K562 (cell line): ENCODE measurements at regions not wholly inside any gene's neighbourhood (a gene's known extent, or its start where the extent isn't known, plus 50 kb on each side); places are given as distances from the start of the nearest gene placed in this dataset.

Experiments used
- ATAC-seq: fragments of 200-7000 bp; cut with Tn5 transposase; 3 replicates; pipeline ENCODE4 v1.9.1; 2020; ENCODE audit warnings: moderate library complexity
- BruUV-seq: library from RNA; stranded (reverse); fragments of 400-500 nt; replicated peaks from 2 replicates; lab custom pipeline; 2021; lab: Mats Ljungman, UMichigan
- CTCF ChIA-PET: fragments of 300-600 bp; formaldehyde crosslinking; extraction: SDS; loops from one replicate; lab custom pipeline; 2021; ENCODE audit warnings: low intra/inter-chr PET ratio; lab: Yijun Ruan, JAX
- POLR2A ChIA-PET: fragments of 300-600, 350-650 bp; sonication (Branson Sonifier 250); formaldehyde crosslinking; extraction: SDS; loops from one replicate; lab custom pipeline; 2021; ENCODE audit warnings: antibody characterized with exemption, inconsistent platforms; lab: Yijun Ruan, JAX
- DNase-seq, 4 experiments: peaks; one replicate each; pipeline versions ENCODE4 v3.0.0 to v3.0.0-alpha.2; 2011 to 2018; ENCODE audit warnings: low spot score in 3 of 4, mixed read lengths in 3 of 4; ENCODE audit errors: extremely low read depth in 1 of 4
- FAIRE-seq: peaks from 2 replicates; lab custom pipeline; 2011; peaks lifted over from hg19 to GRCh38; lab: Jason Lieb, UNC
- H2AFZ ChIP-seq: 2 replicates; pipeline ENCODE4 v1.6.0; 2011; ENCODE audit warnings: low read depth, low read length, control low read depth, inconsistent platforms
- H3K27ac ChIP-seq: fragments of 200-600 bp; 3 replicates; pipeline ENCODE4 v1.8.0; 2011; ENCODE audit warnings: low read depth, mild to moderate bottlenecking, control low read depth, inconsistent platforms, low read length, moderate library complexity, mixed read lengths; ENCODE audit errors: extremely low read depth
- H3K27me3 ChIP-seq, 2 experiments: fragments of 300-600 bp in 1 of 2; 2 replicates in 1 of 2; 3 replicates in 1 of 2; pipeline versions ENCODE4 v1.6.0 to v1.8.0; 2011; ENCODE audit warnings: inconsistent platforms in 2 of 2, low read length in 2 of 2, mild to moderate bottlenecking in 1 of 2, mixed read lengths in 1 of 2, moderate library complexity in 1 of 2; ENCODE audit not compliant: control insufficient read depth in 2 of 2, insufficient read depth in 2 of 2
- H3K36me3 ChIP-seq: fragments of 300-600 bp; 3 replicates; pipeline ENCODE4 v1.8.0; 2011; ENCODE audit warnings: mild to moderate bottlenecking, low read length, inconsistent platforms; ENCODE audit not compliant: control insufficient read depth, insufficient read depth
- H3K4me1 ChIP-seq, 2 experiments: fragments of 200-600 bp in 1 of 2; replicated peaks in 1 of 2; 2 replicates in 1 of 2; 3 replicates in 1 of 2; pipeline versions ENCODE4 v1.5.1 to v1.8.0; 2011; ENCODE audit warnings: inconsistent platforms in 2 of 2, low read length in 2 of 2, mild to moderate bottlenecking in 1 of 2, mixed read lengths in 1 of 2, moderate library complexity in 1 of 2; ENCODE audit not compliant: control insufficient read depth in 2 of 2, insufficient read depth in 2 of 2
- H3K4me2 ChIP-seq: 2 replicates; pipeline ENCODE4 v1.6.1; 2011; ENCODE audit warnings: low read length, control low read depth, inconsistent platforms, mixed read lengths; ENCODE audit not compliant: insufficient read depth
- H3K4me3 ChIP-seq: fragments of 200-600 bp; sonication (generic), shearing (Covaris generic); 2 replicates; pipeline ENCODE4 v1.5.1; 2016; ENCODE audit warnings: control low read depth, inconsistent platforms
- H3K79me2 ChIP-seq: fragments of 200-600 bp; 3 replicates; pipeline ENCODE4 v1.8.0; 2011; ENCODE audit warnings: low read length, inconsistent platforms; ENCODE audit not compliant: control insufficient read depth, insufficient read depth
- H3K9ac ChIP-seq, 2 experiments: 2 replicates each; pipeline versions ENCODE4 v1.6.0 to v1.6.1; 2011; ENCODE audit warnings: low read depth in 2 of 2, low read length in 2 of 2, control low read depth in 1 of 2, inconsistent platforms in 1 of 2, mild to moderate bottlenecking in 1 of 2, mixed read lengths in 1 of 2; ENCODE audit not compliant: insufficient read depth in 1 of 2
- H3K9me1 ChIP-seq: one replicate; pipeline ENCODE4 v1.6.0; 2011; ENCODE audit warnings: inconsistent platforms, mild to moderate bottlenecking, low read length, moderate library complexity; ENCODE audit not compliant: control insufficient read depth, insufficient read depth
- H3K9me3 ChIP-seq: replicated peaks from 2 replicates; pipeline ENCODE4 v1.5.1; 2011; ENCODE audit warnings: low read depth, low read length, inconsistent platforms; ENCODE audit not compliant: control insufficient read depth, insufficient read depth
- H4K20me1 ChIP-seq: replicated peaks from 2 replicates; pipeline ENCODE4 v1.6.1; 2011; ENCODE audit warnings: low read length, inconsistent platforms, mixed read lengths; ENCODE audit not compliant: control insufficient read depth, insufficient read depth
- C11orf30 ChIP-seq: fragments of 450-650 bp; IDR thresholded peaks from 2 replicates; pipeline ENCODE4 v1.6.1; 2016; ENCODE audit warnings: low read depth, mild to moderate bottlenecking
- CEBPB ChIP-seq: fragments of 450-650 bp; IDR thresholded peaks from 2 replicates; pipeline ENCODE4 v1.6.1; 2016; ENCODE audit warnings: missing genetic modification characterization, missing compliant biosample characterization
- FOXA3 ChIP-seq, 2 experiments: fragments of 450-650 bp in 1 of 2; sonication (generic) in 1 of 2; formaldehyde crosslinking; IDR thresholded peaks in 1 of 2; conservative IDR thresholded peaks in 1 of 2; 2 replicates each; pipeline versions ENCODE4 v1.4.0 to v1.8.0; 2020 to 2022; ENCODE audit warnings: mild to moderate bottlenecking in 2 of 2, missing genetic modification reagents in 1 of 2
- GTF2F1 ChIP-seq: IDR thresholded peaks from 2 replicates; pipeline ENCODE4 v1.6.1; 2011; ENCODE audit warnings: low read depth, low read length, improper control_type of control experiment
- LEF1 ChIP-seq: fragments of 450-650 bp; IDR thresholded peaks from 2 replicates; pipeline ENCODE4 v1.6.1; 2016; ENCODE audit warnings: mild to moderate bottlenecking
- MYNN ChIP-seq, 2 experiments: sonication (generic); formaldehyde crosslinking in 1 of 2; IDR thresholded peaks; 2 replicates each; pipeline versions ENCODE4 v1.5.0 to v1.6.1; 2016 to 2020; ENCODE audit warnings: antibody characterized with exemption in 1 of 2, missing genetic modification reagents in 1 of 2
- PHF21A ChIP-seq: fragments of 450-650 bp; IDR thresholded peaks from 2 replicates; pipeline ENCODE4 v1.6.1; 2017; ENCODE audit warnings: low read depth, borderline replicate concordance
- SETDB1 ChIP-seq: IDR thresholded peaks from one replicate; pipeline ENCODE4 v1.6.1; 2012; ENCODE audit warnings: low read length, control low read depth, inconsistent platforms
- SRSF7 ChIP-seq: fragments of 200-400 bp; formaldehyde crosslinking; optimal IDR thresholded peaks from 2 replicates; pipeline ENCODE3; 2017; ENCODE audit warnings: mild to moderate bottlenecking, low read depth, low read length
- TAF7 ChIP-seq: fragments of 450-650 bp; IDR thresholded peaks from 2 replicates; pipeline ENCODE4 v1.6.1; 2016; ENCODE audit warnings: missing genetic modification characterization, missing compliant biosample characterization
- ZNF384 ChIP-seq: IDR thresholded peaks from 2 replicates; pipeline ENCODE4 v1.6.1; 2012; ENCODE audit warnings: low read depth, low read length, improper control_type of control experiment
- ZNF583 ChIP-seq: fragments of 250-450 bp; sonication (Bioruptor Pico); IDR thresholded peaks from 2 replicates; pipeline ENCODE4 v1.4.0; 2020
- ZNF699 ChIP-seq: fragments of 250-450 bp; sonication (Bioruptor Pico); IDR thresholded peaks from 2 replicates; pipeline ENCODE4 v1.8.0; 2021; ENCODE audit warnings: mild to moderate bottlenecking, moderate library complexity; ENCODE audit not compliant: insufficient replicate concordance
- WGBS: fragments of 100-300 bp; shearing (Covaris generic); methylation state at CpG from one replicate; pipeline ENCODE4 v1.1.6; 2016; ENCODE audit warnings: low coverage, mixed read lengths; ENCODE audit not compliant: insufficient coverage; ENCODE audit errors: missing lambda C conversion rate; 5-methylcytosine and 5-hydroxymethylcytosine counted together
- in situ Hi-C: fragments of 300-500 bp; cut with MboI; formaldehyde crosslinking; loops from 4 replicates; pipeline ENCODE4 v1.15.0; 2018; ENCODE audit warnings: inconsistent platforms, mixed read lengths
- intact Hi-C: fragments of 100-400 bp; cut with micrococcal nuclease; formaldehyde crosslinking; loops from 2 replicates; pipeline ENCODE4 v1.14.2; 2022
- TF ChIP-seq, protein P1 (sequence below), 3 experiments: fragments of 200-800 bp in 1 of 3; sonication (Bioruptor generic) in 1 of 3; sonication (generic) in 1 of 3; formaldehyde crosslinking in 1 of 3; IDR thresholded peaks; 2 replicates each; pipeline versions ENCODE4 v1.6.1 to v1.8.0; 2016 to 2022; ENCODE audit warnings: mild to moderate bottlenecking in 2 of 3, missing compliant biosample characterization in 2 of 3, missing genetic modification characterization in 2 of 3, missing genetic modification reagents in 1 of 3
- TF ChIP-seq, protein P2 (sequence below): fragments of 450-650 bp; IDR thresholded peaks from 2 replicates; pipeline ENCODE4 v1.6.1; 2016
- TF ChIP-seq, protein P3 (sequence below): fragments of 450-650 bp; IDR thresholded peaks from 2 replicates; pipeline ENCODE4 v1.6.1; 2018; ENCODE audit warnings: mild to moderate bottlenecking, low read depth; ENCODE audit not compliant: partially characterized antibody
- TF ChIP-seq, protein P4 (sequence below), 3 experiments: IDR thresholded peaks in 2 of 3; conservative IDR thresholded peaks in 1 of 3; 2 replicates each; pipeline ENCODE4 v1.5.1; 2011 to 2012; ENCODE audit warnings: low read length in 3 of 3, mild to moderate bottlenecking in 3 of 3, control low read depth in 2 of 3, improper control_type of control experiment in 1 of 3, inconsistent platforms in 1 of 3, low read depth in 1 of 3, mixed read lengths in 1 of 3, moderate library complexity in 1 of 3; ENCODE audit not compliant: insufficient read depth in 2 of 3

DNA sequence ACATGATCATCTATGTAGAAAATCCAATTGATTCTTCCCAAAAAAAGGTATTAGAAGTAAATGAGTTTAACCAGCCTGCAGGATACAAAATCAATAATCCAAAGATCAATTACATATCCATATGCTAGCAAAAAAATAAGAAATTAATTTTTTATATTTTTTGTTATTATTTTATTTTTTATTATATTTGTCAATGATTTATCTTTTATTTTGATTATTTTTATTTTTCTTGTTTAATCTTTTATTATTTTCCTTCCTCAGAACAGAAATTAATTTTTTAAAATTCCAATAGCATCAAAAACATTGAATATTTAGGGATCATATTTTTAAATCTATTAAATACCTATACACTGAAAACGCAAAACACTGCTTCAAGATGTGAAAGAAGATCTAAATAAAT, 331.2 kb downstream of the PLPP3 start:
- H3K4me2 ChIP-seq, result no peak overlapping the region
- TF ChIP-seq, protein P1, sequence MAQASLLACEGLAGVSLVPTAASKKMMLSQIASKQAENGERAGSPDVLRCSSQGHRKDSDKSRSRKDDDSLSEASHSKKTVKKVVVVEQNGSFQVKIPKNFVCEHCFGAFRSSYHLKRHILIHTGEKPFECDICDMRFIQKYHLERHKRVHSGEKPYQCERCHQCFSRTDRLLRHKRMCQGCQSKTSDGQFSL (CRISPR knock-in tag; IDR thresholded peaks at IDR 0.05), result no peak
- TF ChIP-seq, protein P1 (tag; IDR thresholded peaks at IDR 0.05), result no peak
- TF ChIP-seq, protein P2, sequence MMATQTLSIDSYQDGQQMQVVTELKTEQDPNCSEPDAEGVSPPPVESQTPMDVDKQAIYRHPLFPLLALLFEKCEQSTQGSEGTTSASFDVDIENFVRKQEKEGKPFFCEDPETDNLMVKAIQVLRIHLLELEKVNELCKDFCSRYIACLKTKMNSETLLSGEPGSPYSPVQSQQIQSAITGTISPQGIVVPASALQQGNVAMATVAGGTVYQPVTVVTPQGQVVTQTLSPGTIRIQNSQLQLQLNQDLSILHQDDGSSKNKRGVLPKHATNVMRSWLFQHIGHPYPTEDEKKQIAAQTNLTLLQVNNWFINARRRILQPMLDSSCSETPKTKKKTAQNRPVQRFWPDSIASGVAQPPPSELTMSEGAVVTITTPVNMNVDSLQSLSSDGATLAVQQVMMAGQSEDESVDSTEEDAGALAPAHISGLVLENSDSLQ, result no peak
- TF ChIP-seq TAF7 (tag) (no peak), C11orf30 (no peak), MYNN (IDR thresholded peaks at IDR 0.05) (no peak), MYNN (CRISPR knock-in tag; IDR thresholded peaks at IDR 0.05) (no peak), FOXA3 (CRISPR knock-in tag; conservative IDR thresholded peaks at IDR 0.05 in 1 of 2, IDR thresholded peaks at IDR 0.05 in 1 of 2) (no peak), CEBPB (no peak), GTF2F1 (no peak), ZNF699 (no peak), SRSF7 (no peak), ZNF583 (CRISPR knock-in tag) (no peak), ZNF384 (no peak), LEF1 (no peak), SETDB1 (no peak), PHF21A (no peak)
- TF ChIP-seq, protein P3, sequence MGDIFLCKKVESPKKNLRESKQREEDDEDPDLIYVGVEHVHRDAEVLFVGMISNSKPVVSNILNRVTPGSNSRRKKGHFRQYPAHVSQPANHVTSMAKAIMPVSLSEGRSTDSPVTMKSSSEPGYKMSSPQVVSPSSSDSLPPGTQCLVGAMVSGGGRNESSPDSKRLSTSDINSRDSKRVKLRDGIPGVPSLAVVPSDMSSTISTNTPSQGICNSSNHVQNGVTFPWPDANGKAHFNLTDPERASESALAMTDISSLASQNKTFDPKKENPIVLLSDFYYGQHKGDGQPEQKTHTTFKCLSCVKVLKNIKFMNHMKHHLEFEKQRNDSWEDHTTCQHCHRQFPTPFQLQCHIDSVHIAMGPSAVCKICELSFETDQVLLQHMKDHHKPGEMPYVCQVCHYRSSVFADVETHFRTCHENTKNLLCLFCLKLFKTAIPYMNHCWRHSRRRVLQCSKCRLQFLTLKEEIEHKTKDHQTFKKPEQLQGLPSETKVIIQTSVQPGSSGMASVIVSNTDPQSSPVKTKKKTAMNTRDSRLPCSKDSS, result no peak
- TF ChIP-seq, protein P4, sequence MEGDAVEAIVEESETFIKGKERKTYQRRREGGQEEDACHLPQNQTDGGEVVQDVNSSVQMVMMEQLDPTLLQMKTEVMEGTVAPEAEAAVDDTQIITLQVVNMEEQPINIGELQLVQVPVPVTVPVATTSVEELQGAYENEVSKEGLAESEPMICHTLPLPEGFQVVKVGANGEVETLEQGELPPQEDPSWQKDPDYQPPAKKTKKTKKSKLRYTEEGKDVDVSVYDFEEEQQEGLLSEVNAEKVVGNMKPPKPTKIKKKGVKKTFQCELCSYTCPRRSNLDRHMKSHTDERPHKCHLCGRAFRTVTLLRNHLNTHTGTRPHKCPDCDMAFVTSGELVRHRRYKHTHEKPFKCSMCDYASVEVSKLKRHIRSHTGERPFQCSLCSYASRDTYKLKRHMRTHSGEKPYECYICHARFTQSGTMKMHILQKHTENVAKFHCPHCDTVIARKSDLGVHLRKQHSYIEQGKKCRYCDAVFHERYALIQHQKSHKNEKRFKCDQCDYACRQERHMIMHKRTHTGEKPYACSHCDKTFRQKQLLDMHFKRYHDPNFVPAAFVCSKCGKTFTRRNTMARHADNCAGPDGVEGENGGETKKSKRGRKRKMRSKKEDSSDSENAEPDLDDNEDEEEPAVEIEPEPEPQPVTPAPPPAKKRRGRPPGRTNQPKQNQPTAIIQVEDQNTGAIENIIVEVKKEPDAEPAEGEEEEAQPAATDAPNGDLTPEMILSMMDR (IDR thresholded peaks at IDR 0.05 in 2 of 3, conservative IDR thresholded peaks at IDR 0.05 in 1 of 3; ENCODE audit: insufficient read depth in 2 of 3, low read depth in 1 of 3, low read length in 3 of 3), result no peak
- no peaks in the 10 kb centered on the region for H3K4me1 ChIP-seq
- H3K9me1 ChIP-seq, result no peaks in the 10 kb centered on the region
- no peaks in the 10 kb centered on the region for H4K20me1 ChIP-seq
- WGBS, result 0% methylated on average over 1 of the region's 1 CpG
- H3K4me3 ChIP-seq, result no peak overlapping the region
- no peak for ATAC-seq
- H3K9me3 ChIP-seq, result no peaks in the 10 kb centered on the region
- no TSS peak for BruUV-seq
- H3K79me2 ChIP-seq, result no peaks in the 10 kb centered on the region
- H3K36me3 ChIP-seq, result no peaks in the 10 kb centered on the region
- H3K27me3 ChIP-seq, result no peaks in the 10 kb centered on the region
- H2AFZ ChIP-seq, result no peak overlapping the region
- no peak for DNase-seq
- POLR2A ChIA-PET, result no interaction called here
- in situ Hi-C loops, result no loop called here
- CTCF ChIA-PET, result no interaction called here
- intact Hi-C loops, result no loop called here
- H3K27ac ChIP-seq, result no peak overlapping the region
- H3K9ac ChIP-seq, result no peak overlapping the region
- no peak for FAIRE-seq
